ENCODE measurements at regions not wholly inside any gene's neighbourhood (a gene's known extent, or its start where the extent isn't known, plus 50 kb on each side); places are given as distances from the start of the nearest gene placed in this dataset.

DNA sequence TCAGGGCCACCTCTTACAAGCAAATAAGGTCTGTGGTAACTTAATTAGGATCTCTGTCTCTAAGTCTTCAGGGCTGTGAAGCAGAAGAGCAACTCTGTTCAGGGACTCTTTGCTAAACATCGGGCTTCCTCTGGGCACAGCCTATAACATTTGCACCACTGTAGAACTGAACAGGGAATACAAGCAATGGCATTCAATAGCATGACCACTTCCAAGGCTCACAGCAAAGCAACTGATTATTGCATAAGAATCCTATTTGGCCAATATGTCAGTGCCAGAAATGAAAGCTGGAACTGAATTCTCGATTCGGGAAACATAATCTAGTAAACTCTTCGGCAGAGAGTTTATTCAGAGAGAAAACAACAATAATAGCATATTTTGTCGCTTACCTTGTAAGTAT lies 92.2 kb upstream of the AMZ2 start:
- TF ChIP-seq CHD1 (IDR thresholded peaks at IDR 0.05; ENCODE audit: low read depth, low read length) (no peak), CEBPB (IDR thresholded peaks at IDR 0.05; ENCODE audit: low read depth, low read length) (no peak), SAP30 (IDR thresholded peaks at IDR 0.05; ENCODE audit: insufficient read depth, insufficient replicate concordance, low read length) (no peak), RAD21 (IDR thresholded peaks at IDR 0.05 in 1 of 2, conservative IDR thresholded peaks at IDR 0.05 in 1 of 2; ENCODE audit: low read depth in 2 of 2, low read length in 2 of 2) (no peak), TBP (IDR thresholded peaks at IDR 0.05; ENCODE audit: low read depth, low read length) (no peak)
- TF ChIP-seq, protein P1, sequence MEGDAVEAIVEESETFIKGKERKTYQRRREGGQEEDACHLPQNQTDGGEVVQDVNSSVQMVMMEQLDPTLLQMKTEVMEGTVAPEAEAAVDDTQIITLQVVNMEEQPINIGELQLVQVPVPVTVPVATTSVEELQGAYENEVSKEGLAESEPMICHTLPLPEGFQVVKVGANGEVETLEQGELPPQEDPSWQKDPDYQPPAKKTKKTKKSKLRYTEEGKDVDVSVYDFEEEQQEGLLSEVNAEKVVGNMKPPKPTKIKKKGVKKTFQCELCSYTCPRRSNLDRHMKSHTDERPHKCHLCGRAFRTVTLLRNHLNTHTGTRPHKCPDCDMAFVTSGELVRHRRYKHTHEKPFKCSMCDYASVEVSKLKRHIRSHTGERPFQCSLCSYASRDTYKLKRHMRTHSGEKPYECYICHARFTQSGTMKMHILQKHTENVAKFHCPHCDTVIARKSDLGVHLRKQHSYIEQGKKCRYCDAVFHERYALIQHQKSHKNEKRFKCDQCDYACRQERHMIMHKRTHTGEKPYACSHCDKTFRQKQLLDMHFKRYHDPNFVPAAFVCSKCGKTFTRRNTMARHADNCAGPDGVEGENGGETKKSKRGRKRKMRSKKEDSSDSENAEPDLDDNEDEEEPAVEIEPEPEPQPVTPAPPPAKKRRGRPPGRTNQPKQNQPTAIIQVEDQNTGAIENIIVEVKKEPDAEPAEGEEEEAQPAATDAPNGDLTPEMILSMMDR (IDR thresholded peaks at IDR 0.05; ENCODE audit: control extremely low read depth in 1 of 3, insufficient read depth in 1 of 3, low read depth in 1 of 3, low read length in 3 of 3): no peak
- TF ChIP-seq, protein P2, sequence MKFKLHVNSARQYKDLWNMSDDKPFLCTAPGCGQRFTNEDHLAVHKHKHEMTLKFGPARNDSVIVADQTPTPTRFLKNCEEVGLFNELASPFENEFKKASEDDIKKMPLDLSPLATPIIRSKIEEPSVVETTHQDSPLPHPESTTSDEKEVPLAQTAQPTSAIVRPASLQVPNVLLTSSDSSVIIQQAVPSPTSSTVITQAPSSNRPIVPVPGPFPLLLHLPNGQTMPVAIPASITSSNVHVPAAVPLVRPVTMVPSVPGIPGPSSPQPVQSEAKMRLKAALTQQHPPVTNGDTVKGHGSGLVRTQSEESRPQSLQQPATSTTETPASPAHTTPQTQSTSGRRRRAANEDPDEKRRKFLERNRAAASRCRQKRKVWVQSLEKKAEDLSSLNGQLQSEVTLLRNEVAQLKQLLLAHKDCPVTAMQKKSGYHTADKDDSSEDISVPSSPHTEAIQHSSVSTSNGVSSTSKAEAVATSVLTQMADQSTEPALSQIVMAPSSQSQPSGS (IDR thresholded peaks at IDR 0.05; ENCODE audit: low read length): no peak

Measured in H1 (cell line).